ENCODE measurements at regions not wholly inside any gene's neighbourhood (a gene's known extent, or its start where the extent isn't known, plus 50 kb on each side); places are given as distances from the start of the nearest gene placed in this dataset.

DNA sequence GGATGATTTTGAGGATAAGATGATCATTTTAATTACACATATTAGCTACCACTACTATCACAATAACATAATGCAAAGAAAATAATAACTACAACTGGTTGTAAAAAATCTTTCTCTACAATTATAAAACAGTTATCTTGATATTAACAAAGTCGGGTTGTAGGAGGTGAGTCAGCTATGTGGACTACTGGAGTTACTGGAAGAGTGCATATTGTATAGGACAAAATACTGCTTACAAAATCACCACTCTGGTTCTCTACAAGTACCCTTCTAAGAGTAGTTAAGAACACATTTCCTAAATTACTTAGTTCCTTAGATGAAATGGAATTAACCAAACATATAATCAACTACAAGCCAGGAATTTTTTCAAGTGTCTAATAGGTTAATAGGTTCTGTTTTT lies 74.1 kb downstream of the HYCC1 start:
- Histone ChIP-seq H3K4me3 (ENCODE audit: low read length) (no peak overlapping the region), H3K4me2 (ENCODE audit: low read length) (no peak overlapping the region), H3K9me3 (ENCODE audit: low read length) (no peaks in the 10 kb centered on the region), H4K20me1 (ENCODE audit: insufficient read depth) (no peaks in the 10 kb centered on the region), H3K9ac (ENCODE audit: low read length) (no peak overlapping the region), H3K9me2 (ENCODE audit: insufficient read depth, low read length) (no peaks in the 10 kb centered on the region), H3F3A (ENCODE audit: insufficient read depth, low read length, poor library complexity, severe bottlenecking) (no peaks in the 10 kb centered on the region), H3K79me2 (replicated peaks; ENCODE audit: insufficient read depth, low read length) (no peaks in the 10 kb centered on the region), H2AFZ (ENCODE audit: low read depth, low read length) (no peak overlapping the region), H3K27ac (ENCODE audit: low read length) (no peak overlapping the region), H3K36me3 (ENCODE audit: insufficient read depth, low read length) (no peaks in the 10 kb centered on the region), H3K27me3 (ENCODE audit: insufficient read depth, low read depth, low read length) (no peaks in the 10 kb centered on the region)
- TF ChIP-seq EP300 (conservative IDR thresholded peaks at IDR 0.05; ENCODE audit: poor library complexity, severe bottlenecking) (no peak), POLR2AphosphoS5 (IDR thresholded peaks at IDR 0.05) (no peak)

DNA sequence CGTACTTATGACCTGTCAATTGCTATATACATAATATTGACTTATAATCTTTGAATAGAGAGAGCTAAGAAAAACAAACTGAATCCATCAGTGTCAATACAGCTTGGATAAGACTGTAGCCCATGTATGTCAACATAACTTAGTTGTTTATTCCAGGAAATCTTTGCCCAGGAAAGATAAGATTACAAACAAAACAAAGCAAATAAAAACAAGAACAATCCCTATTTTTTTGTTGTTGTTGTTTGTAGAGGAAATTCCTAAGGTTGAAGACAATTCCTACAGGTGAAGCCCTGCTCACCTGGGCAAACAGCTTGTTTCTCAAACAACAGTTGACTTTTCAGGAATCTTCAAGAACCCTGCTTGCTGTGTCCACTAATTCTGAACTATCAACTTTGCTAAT lies 76.0 kb downstream of the HYCC1 start:
- Histone ChIP-seq H3K4me3 (ENCODE audit: low read length) (no peak overlapping the region), H3K9me3 (ENCODE audit: low read length) (no peaks in the 10 kb centered on the region), H4K20me1 (ENCODE audit: insufficient read depth) (no peaks in the 10 kb centered on the region), H3K9me2 (ENCODE audit: insufficient read depth, low read length) (no peaks in the 10 kb centered on the region), H3K9ac (ENCODE audit: low read length) (no peak overlapping the region), H3K27me3 (ENCODE audit: insufficient read depth, low read depth, low read length) (no peaks in the 10 kb centered on the region), H3F3A (ENCODE audit: insufficient read depth, low read length, poor library complexity, severe bottlenecking) (no peaks in the 10 kb centered on the region), H3K27ac (ENCODE audit: low read length) (no peak overlapping the region), H3K36me3 (ENCODE audit: insufficient read depth, low read length) (no peaks in the 10 kb centered on the region), H3K4me2 (ENCODE audit: low read length) (no peak overlapping the region), H3K79me2 (replicated peaks; ENCODE audit: insufficient read depth, low read length) (no peaks in the 10 kb centered on the region), H2AFZ (ENCODE audit: low read depth, low read length) (no peak overlapping the region)
- TF ChIP-seq POLR2AphosphoS5 (IDR thresholded peaks at IDR 0.05) = no peak
- no peak for TF ChIP-seq EP300 (conservative IDR thresholded peaks at IDR 0.05; ENCODE audit: poor library complexity, severe bottlenecking)
- TF ChIP-seq MXI1 (conservative IDR thresholded peaks at IDR 0.05; ENCODE audit: poor library complexity, severe bottlenecking) = no peak
- TF ChIP-seq RAD21 (conservative IDR thresholded peaks at IDR 0.05) = no peak
- no peak for TF ChIP-seq SMC3 (conservative IDR thresholded peaks at IDR 0.05; ENCODE audit: poor library complexity)
- TF ChIP-seq, protein P1, sequence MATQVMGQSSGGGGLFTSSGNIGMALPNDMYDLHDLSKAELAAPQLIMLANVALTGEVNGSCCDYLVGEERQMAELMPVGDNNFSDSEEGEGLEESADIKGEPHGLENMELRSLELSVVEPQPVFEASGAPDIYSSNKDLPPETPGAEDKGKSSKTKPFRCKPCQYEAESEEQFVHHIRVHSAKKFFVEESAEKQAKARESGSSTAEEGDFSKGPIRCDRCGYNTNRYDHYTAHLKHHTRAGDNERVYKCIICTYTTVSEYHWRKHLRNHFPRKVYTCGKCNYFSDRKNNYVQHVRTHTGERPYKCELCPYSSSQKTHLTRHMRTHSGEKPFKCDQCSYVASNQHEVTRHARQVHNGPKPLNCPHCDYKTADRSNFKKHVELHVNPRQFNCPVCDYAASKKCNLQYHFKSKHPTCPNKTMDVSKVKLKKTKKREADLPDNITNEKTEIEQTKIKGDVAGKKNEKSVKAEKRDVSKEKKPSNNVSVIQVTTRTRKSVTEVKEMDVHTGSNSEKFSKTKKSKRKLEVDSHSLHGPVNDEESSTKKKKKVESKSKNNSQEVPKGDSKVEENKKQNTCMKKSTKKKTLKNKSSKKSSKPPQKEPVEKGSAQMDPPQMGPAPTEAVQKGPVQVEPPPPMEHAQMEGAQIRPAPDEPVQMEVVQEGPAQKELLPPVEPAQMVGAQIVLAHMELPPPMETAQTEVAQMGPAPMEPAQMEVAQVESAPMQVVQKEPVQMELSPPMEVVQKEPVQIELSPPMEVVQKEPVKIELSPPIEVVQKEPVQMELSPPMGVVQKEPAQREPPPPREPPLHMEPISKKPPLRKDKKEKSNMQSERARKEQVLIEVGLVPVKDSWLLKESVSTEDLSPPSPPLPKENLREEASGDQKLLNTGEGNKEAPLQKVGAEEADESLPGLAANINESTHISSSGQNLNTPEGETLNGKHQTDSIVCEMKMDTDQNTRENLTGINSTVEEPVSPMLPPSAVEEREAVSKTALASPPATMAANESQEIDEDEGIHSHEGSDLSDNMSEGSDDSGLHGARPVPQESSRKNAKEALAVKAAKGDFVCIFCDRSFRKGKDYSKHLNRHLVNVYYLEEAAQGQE (IDR thresholded peaks at IDR 0.05; ENCODE audit: borderline replicate concordance) = no peak
- TF ChIP-seq TAF1 (IDR thresholded peaks at IDR 0.05; ENCODE audit: low read depth) = no peak
- TF ChIP-seq, protein P2, sequence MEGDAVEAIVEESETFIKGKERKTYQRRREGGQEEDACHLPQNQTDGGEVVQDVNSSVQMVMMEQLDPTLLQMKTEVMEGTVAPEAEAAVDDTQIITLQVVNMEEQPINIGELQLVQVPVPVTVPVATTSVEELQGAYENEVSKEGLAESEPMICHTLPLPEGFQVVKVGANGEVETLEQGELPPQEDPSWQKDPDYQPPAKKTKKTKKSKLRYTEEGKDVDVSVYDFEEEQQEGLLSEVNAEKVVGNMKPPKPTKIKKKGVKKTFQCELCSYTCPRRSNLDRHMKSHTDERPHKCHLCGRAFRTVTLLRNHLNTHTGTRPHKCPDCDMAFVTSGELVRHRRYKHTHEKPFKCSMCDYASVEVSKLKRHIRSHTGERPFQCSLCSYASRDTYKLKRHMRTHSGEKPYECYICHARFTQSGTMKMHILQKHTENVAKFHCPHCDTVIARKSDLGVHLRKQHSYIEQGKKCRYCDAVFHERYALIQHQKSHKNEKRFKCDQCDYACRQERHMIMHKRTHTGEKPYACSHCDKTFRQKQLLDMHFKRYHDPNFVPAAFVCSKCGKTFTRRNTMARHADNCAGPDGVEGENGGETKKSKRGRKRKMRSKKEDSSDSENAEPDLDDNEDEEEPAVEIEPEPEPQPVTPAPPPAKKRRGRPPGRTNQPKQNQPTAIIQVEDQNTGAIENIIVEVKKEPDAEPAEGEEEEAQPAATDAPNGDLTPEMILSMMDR (IDR thresholded peaks at IDR 0.05; ENCODE audit: poor library complexity, severe bottlenecking) = no peak
- TF ChIP-seq EZH2 (IDR thresholded peaks at IDR 0.05; ENCODE audit: borderline replicate concordance, insufficient read depth, low read length, poor library complexity, severe bottlenecking) = no peak

DNA sequence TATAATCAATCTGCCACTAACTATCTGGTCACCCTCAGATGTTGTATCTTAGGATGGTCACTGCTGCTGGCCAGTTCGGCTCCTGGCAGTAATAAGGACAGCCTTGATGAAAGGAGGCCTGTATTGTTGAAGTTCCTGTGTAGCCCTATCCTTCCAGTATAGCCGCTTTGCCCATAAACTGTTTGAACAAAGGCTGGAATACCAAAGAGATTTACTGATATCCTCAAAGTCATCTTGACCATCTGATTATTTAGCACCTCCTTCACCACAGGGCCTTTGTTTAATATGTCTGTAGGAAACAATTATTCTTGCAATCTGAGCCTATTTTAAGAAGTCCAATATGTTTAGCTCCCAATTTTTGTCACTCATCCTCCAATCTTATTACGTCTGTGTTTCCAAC lies 77.7 kb downstream of the HYCC1 start:
- H3K9me2 ChIP-seq (ENCODE audit: insufficient read depth, low read length) = no peaks in the 10 kb centered on the region
- H3K9me3 ChIP-seq (ENCODE audit: low read length) = no peaks in the 10 kb centered on the region
- TF ChIP-seq MXI1 (conservative IDR thresholded peaks at IDR 0.05; ENCODE audit: poor library complexity, severe bottlenecking) (no peak), POLR2AphosphoS5 (IDR thresholded peaks at IDR 0.05) (no peak), SMC3 (conservative IDR thresholded peaks at IDR 0.05; ENCODE audit: poor library complexity) (no peak), TAF1 (IDR thresholded peaks at IDR 0.05; ENCODE audit: low read depth) (no peak), EZH2 (IDR thresholded peaks at IDR 0.05; ENCODE audit: borderline replicate concordance, insufficient read depth, low read length, poor library complexity, severe bottlenecking) (no peak), RAD21 (conservative IDR thresholded peaks at IDR 0.05) (no peak), EP300 (conservative IDR thresholded peaks at IDR 0.05; ENCODE audit: poor library complexity, severe bottlenecking) (no peak)
- TF ChIP-seq, protein P2 (IDR thresholded peaks at IDR 0.05; ENCODE audit: poor library complexity, severe bottlenecking) = no peak
- TF ChIP-seq, protein P1 (IDR thresholded peaks at IDR 0.05; ENCODE audit: borderline replicate concordance) = no peak
- H3F3A ChIP-seq (ENCODE audit: insufficient read depth, low read length, poor library complexity, severe bottlenecking) = no peaks in the 10 kb centered on the region
- no peaks in the 10 kb centered on the region for H3K27me3 ChIP-seq (ENCODE audit: insufficient read depth, low read depth, low read length)
- no peak overlapping the region for H3K4me2 ChIP-seq (ENCODE audit: low read length)
- H2AFZ ChIP-seq (ENCODE audit: low read depth, low read length) = no peak overlapping the region
- H3K4me3 ChIP-seq (ENCODE audit: low read length) = no peak overlapping the region
- H3K27ac ChIP-seq (ENCODE audit: low read length) = no peak overlapping the region
- no peaks in the 10 kb centered on the region for H3K36me3 ChIP-seq (ENCODE audit: insufficient read depth, low read length)
- no peak overlapping the region for H3K9ac ChIP-seq (ENCODE audit: low read length)
- no peaks in the 10 kb centered on the region for H3K79me2 ChIP-seq (replicated peaks; ENCODE audit: insufficient read depth, low read length)
- H4K20me1 ChIP-seq (ENCODE audit: insufficient read depth) = no peaks in the 10 kb centered on the region

Measured in neural cell (in vitro differentiated cells).